NCI-H1092 treated with DMSO at 0.1 percent for 48 hours (cell line): ENCODE measurements at regions not wholly inside any gene's neighbourhood (a gene's known extent, or its start where the extent isn't known, plus 50 kb on each side); places are given as distances from the start of the nearest gene placed in this dataset.

ENCODE experiments used
- DNase-seq: peaks from one replicate; lab custom pipeline; 2025; lab: John Stamatoyannopoulos, UW

DNA sequence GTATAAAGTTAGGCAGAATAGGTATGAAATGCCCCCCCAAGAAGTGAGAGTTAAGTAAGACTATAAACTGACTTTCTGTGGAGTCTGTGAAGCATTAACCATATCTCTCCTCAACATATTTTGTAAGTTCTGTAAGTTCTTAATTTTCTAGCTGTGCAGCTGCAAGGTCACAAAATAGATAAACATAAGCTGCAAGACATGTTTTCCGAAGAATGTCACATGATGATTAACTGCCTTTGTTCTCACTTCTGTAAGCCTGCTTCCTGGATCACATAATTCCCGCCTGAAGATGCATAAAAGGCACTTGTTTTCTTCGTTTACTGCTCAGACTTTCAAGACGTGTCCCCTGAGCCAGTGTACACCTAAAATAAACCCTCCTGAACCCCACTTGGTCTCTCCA is 292.9 kb upstream of the AMELY start:
- DNase-seq = no peak

DNA sequence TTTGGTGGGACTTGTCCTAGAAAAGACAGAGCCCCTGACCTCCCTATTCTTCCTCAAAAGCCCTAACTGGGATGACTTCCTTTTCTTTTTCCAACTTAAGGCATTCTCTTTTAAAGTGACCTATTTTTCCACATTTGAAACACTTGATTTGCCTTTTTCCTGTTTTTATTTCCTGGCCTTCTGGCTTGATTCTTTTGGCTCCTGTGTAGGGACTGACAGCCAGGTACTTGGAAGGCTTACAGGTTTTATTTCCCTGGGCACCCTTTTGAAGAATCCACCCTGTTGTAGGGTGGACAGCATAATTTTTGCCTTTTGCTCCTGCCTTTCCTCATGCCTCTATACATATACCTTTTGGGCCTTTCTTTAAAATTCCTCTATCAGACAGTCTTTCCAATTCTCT is 271.0 kb upstream of the AMELY start:
- DNase-seq = no peak

DNA sequence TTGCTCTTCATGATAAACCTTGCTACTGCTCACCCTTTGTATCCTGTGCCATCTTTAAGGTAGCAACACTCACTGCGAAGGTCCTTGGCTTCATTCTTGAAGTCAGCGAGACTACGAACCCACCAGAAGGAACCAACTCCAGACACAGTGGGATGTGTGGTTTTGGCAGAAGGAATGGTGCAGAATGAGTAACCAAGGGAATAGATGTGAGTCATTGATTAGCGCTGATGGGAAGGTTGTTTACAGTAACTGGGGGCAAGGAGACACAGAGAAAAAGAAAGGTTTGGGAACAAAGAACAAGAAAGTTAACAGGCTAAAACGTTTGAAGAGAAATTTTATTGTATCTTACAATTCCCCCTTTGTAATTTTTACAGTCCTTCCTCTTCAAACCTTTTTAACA is 266.1 kb upstream of the AMELY start:
- DNase-seq = no peak

DNA sequence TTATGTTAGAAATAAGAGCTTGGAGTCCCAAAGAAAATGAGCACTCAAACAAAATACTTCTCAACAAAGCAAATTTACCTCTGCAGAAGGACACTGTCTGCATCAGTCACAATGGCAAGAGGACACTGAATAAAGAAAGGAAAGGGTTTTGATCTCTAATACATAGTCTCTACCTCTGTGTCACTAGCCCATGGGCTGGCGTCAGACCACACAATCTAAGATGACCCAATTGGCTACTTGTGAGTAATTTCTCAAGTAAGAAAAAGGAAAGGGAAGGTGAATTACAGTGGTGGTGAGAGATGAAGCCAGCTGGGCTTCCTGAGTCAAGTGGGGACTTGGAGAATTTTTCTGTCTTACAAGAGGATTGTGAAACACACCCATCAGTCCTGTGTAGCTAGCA is 257.9 kb upstream of the AMELY start:
- no peak for DNase-seq

DNA sequence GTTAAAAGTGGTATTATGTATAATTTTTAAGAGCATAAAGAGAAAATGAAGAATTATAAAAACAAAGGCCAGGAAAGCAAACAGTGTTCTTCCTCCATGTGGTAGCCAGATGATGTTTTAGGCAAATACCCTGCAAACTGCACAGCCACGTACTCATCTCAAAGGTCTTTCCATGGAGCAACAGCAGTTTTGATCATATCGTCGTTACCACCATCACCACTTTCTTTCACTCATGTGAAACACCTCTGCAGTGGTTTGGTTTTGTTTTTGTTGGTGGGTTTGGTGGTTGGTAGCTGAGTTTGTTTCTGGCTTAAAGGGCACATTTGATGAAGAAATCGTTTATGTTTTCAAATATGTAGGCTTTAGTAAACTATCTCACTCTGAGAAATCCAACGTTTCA is 229.9 kb upstream of the AMELY start:
- DNase-seq = no peak
